ENCODE measurements at regions not wholly inside any gene's neighbourhood (a gene's known extent, or its start where the extent isn't known, plus 50 kb on each side); places are given as distances from the start of the nearest gene placed in this dataset.
"Not testable (repeated sequence)": the region's sequence is repeated elsewhere in the genome, so short reads cannot be mapped to it uniquely, and the experiment has no call there.

DNA sequence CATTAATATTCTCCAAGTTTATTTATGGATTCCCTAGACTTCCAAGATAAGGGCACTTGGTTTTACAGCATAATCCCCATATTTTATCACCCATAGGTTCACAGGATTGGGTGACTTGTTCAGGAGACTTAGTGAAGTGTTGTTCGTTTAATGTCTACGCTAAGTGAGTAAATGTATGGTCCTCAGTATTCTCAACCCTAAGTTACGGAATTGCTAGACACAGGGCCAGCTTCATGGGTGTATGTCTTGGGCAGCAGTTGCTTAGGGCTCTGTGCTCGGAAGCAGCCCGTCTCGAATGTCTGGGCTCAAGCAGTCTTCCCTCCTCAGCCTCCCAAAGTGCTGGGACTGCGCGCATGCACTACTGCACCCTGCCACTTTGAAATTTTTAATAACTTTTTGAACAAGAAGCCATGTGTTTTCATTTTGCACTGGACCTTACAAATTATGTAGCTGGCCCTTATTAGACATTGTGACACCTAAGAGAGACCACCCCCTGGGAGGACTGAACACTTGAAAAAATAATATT, 91.5 kb upstream of the ZNF217 start:
- no peak for DNase-seq

DNA sequence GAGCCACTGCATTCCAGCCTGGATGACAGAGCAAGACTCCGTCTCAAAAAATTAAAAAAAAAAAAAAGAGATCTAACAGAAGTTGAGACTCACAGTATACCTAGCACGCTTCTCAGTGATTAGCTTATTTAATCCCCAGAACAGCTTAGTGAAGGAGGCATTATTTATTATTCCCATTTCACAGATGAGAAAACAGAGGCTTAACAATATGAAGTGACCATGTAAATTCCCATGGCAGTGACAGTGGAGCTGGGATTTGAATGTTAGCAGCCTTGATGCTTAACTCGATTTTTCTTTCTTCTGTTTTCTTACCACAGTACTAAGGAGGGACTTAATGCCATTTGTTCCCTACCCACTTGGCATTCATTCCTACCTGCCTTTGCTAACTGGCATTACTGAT, 89.9 kb upstream of the ZNF217 start:
- no peak for DNase-seq

DNA sequence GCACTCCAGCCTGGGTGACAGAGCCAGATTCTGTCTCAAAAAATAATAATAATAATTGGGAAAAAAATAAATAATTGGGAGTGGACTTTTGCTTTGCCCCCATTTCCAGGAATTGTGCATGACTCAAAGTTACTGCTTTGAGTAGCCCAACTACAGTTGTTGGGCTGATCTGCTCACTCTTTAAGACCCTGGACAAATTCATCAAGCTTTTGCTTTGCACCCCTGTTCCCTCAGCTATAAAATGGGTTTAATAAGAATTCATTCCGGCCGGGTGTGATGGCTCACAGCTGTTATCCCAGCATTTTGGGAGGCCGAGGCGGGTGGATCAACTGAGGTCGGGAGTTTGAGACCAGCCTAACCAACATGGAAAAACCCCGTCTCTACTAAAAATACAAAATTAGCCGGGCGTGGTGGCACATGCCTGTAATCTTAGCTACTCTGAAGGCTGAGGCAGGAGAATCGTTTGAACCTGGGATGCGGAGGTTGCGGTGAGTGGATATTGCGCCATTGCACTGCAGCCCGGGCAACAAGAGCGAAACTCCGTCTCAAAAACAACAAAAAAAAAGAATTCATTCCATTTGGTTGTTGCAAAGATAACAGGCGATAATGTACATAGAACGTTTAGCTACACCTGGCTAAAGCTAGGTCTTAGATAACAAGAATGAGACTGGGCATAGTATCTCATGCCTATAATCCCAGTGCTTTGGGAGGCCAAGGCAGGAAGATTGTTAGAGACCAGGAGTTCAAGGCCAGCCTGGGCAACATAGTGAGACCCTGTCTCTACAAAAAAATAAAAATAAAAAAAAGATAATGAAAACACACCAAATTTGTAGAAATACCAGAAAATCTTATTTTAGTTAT, 87.9 kb upstream of the ZNF217 start:
- DNase-seq: no peak

DNA sequence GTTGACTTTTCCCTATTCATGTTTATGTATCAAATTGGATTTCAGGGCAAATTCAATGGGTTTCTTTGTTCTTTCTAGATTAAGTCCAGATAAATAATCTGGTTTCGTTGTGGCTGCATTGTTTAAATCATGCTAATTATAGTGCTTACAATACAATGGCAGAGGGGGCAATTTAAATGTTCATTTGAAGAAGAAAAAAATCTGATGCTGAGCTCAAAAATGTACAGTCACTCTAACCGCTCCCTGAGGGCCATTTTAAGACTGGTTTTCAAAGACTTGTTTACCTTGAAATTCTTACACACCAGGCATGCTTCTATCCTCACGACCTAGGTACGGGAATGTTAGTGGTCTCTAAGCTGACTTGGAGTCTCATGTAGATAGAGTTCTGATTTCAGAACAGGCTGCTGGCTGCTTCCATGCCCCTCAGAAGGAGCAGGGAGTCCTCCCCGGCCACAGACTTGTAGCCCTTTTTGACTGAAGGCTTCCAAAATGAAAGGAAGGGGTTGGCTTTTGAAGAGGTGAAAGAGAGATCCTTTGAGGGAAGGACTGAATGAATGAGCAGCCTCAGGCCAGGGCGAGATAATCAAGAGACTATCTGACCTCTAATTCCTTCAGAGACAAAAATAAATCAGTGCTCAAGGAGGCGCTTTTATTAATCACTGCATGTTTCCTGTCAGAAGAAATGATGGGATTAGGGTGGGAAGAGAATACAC, 86.1 kb upstream of the ZNF217 start:
- DNase-seq: peak; percentile 19

DNA sequence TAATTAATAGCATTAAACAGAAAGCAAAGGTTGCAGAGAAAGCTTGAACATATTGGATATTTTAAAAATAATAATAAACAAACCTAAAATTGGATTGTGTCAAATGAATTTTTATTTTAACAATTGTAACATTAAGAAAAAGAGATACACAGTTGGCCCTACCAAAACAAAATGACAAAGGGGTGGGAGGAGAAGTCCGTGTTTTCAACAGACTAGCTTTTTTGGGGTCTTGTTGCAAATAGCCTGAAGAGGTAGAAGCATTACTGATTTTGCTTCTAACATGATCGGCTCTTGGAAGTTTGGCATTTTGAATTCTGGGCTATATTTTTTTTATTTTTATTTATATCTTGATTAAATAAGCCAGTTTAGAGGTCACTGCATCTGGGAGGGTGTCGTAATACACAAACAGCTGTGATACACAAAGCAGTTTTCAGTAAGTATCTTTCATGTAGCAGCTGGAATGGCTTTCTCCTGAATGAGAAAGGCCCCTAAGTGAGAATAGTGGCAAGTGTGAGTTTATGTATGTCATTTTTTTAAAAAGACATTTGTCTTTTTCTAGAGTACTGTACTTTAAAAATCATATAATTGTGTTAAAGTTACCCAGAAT, 85.5 kb upstream of the ZNF217 start:
- DNase-seq: no peak

DNA sequence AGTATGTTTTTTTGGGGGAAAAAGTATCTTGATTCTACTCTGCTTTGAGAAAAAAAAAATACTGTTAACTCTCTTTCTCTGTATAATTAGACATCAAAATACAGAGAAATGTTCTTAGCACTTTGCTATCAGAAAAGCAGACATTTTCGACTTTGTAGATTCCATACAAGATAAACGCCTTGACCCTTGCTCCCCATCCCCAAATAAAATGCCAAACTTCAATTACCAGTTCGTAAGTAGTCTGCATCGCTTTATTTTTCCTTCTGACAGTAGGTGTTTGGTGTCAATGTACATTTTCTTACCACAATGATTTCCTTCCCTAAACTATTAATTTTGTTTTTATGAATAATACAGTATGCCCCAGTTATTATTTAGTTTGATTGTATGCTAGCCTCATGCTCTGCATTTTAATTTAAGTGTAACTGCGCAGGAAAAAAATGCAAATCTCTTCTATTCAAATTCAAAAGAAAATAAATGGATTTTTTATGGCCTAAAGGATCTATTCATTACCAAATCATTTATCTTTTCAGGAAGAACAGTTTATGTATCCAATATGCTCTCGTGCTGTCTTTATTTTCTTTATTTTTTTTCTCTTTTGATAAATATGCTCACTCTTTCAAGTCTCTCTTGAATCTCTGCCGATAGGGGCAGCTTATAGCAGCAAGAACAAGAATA, 84.8 kb upstream of the ZNF217 start:
- DNase-seq: no peak

DNA sequence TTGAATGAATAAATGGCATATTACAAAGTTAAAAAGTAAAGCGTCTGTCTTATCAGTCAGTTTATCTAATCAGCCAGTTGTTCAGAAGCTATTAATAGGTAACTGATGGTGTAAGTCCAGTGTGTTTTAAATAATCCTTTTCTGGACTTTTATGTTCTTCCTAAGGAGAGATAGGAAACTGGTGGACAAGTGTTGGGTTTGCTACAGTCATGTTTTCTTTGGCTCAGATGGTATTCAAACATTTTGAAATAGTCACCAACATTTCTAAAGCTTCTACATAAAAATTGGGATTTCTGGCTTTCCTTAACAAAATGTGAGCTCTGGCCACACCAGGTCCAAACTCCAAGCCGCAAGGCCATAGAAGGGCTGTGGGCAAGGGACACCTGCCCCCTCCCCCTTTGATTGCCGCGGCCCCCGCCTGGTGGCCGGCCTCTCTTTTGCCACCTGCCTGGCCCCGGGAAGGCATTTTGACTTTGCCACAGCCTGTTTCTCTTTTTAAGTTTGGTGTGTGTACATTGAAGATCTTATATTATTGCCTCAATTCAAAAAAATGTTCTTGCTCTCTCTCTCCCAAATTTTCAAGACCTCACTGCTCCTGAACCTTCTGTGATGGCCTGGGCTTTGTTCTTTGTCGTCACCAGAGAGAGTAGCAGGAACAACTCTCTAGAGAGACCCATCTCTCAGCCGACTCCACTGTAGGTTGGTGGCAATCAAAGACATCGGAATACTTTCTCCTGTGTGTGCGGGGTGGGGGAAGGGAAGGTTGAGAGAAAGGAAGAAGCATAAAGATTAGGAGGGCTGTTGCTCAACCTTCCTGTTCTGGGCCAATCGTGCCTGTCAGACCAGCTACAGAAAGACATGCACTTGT, 84.0 kb upstream of the ZNF217 start:
- DNase-seq: no peak

DNA sequence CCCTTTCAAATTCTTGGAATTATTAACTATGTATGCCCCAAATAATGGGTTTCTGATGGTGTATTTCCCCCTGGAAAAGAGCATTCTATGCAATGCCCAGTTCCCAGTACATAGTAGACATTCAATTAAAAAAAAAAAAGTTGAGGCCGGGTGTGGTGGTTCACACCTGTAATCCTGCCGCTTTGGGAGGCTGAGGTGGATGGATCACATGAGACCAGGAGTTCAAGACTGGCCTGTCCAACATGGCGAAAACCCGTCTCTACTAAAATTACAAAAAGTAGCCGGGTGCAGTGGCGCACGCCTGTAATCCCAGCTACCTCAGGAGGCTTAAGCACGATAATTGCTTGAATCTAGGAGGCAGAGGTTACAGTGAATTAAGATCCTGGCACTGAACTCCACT, 83.3 kb upstream of the ZNF217 start:
- DNase-seq: no peak

DNA sequence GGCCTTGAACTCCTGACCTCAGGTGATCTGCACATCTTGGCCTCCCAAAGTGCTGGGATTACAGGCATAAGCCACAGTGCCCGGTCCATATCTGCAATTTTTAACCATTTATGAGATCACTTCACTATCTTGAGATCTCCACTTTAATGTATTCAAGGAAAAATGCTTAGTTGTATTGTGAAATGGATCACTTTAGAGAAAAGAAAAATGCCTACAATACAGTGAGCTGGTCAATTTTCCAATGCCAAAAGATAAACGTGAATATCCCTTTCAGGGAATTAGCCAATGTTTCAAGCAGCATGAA, 82.8 kb upstream of the ZNF217 start:
- no peak for DNase-seq

DNA sequence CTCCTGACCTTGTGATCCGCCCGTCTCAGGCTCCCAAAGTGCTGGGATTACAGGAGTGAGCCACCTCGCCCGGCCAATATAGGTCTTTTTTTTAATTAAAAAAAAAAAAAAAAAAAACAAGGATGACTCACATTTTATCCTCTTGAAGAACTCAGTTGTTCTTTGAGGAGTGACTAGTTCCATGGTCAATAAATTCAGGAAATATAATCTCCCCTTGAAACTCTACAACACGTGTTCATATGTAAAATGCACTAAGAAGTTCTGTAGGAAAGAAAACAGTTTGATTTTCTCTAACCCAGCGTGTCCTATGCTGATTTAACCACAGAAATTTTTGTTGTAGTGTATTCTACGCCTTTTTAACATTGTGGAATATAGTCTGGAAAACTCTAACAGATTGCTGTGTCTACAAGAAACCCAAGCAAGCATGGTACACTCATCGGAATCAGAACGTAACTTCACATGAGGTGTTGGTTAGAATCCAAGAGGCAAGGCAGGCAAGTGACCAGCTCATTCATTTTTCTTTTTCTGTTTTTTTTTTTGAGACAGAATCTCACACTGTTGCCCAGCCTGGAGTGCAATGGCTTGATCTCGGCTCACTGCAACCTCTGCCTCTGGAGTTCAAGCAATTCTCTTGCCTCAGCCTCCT, 79.0 kb upstream of the ZNF217 start:
- no peak for DNase-seq

DNA sequence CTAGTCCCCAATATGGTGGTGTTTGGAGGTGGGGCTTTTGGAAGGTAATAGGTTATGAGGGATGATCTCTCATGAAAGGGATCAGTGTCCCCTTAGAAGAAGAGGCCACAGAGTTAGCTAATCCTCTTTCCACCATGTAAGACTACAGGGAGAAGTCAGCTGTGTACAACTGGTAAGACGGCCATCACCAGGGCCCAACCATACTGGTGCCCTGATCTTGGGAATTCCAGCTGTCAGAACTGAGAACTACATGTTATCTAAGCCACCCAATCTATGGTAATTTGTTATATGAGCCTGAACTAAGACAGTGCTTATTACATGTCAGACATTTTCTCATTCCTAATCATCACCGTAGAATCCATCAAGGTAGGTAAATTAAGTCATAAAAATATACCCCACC, 77.7 kb upstream of the ZNF217 start:
- DNase-seq: no peak

DNA sequence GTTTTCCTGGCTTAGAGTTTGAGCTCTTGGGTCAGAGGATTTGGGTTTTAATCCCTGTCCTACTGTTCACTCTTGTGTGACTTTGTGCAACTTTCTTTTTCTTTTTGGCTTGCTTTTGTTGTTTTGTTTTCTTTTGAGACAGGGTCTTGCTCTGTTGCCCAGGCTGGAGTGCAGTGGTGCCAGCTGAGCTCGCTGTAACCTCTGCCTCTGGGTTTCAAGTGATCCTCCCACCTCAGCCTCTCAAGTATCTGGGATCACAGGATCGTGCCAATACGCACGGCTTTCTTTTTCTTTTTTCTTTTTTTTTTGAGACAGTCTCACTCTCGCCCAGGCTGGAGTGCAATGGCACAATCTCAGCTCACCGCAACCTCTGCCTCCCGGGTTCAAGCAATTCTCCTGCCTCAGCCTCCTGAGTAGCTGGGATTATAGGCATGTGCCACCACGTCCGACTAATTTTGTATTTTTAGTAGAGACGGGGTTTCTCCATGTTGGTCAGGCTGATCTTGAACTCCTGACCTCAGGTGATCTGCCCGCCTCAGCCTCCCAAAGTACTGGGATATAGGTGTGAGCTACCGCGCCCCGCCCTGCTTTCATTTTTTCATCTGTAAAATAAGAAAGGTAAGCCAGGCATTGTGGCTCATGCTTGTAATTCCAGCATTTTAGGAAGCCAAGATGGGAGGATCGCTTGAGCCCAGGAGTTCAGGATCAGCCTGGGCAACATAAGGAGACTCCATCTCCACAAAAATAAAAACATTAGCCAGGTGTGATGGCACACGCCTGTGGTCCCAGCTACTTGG, 76.1 kb upstream of the ZNF217 start:
- DNase-seq: not testable (repeated sequence)

DNA sequence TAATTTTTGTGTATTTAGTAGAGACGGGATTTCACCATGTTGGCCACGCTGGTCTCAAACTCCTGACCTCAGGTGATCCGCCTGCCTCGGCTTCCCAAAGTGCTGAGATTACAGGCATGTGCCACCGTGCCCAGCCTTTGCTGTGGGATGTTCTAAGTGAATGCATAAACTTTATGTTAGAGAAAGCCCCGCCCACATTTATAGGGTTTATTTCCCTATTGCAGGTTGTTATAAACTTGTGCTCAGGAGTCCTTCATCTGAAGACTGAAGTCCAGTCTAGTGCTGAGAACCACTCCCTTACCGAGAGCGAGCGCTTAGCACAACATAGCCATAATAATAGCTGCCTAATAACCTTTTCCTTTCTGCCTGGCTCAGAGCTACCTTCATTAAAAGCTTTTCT, 75.4 kb upstream of the ZNF217 start:
- DNase-seq: no peak

DNA sequence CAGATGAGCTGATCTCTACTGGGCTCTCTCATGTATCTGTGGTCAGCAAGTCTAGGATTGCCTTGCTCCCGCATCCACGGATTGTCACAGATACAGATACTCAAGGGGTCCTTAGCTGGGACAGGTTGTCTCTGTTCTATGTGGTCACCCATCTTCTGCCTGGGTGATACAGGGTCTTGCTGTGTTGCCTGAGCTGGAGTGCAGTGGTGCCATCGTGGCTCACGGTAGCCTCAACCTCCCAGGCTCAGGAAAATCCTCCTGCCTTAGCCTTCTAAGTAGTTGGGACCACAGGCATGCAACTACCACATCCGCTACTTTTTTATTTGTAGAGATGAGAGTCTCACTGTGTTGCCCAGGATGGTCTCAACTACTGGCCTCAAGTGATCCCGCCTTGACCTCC, 72.5 kb upstream of the ZNF217 start:
- no peak for DNase-seq

DNA sequence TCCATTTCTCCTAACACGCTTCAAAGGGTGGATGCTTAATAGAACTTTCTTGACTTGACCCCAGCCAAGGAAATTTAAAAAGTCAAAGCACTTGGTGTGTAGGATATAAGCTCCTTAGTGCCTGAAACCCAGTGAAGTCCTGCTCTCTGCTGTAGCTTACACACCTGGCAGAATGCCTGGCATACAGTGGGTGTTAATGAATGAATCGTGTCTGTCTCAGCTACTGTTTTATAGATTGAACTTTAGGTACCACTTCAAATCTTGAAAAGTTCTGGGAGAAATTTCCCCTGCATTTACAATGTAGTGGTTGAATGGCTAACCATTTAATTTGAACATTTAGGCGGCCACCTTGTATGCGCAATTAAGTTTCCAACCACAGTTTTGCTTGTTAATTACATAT, 70.5 kb upstream of the ZNF217 start:
- peak; percentile 71 for DNase-seq

DNA sequence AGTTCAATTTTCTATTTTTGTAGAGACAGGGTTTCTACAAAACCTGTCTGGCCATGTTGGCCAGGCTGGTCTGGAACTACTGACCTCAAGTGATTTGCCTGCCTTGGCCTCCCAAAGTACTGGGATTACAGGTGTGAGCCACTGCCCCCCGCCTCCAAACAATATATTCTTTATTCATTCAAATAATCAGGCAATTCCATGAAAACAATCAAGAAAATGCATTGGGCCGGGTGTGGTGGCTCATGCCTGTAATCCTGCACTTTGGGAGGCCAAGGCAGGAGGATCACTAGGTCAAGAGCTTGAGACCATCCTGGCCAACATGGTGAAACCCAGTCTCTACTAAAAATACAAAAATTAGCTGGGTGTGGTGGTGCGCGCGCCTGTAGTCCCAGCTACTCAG, 69.9 kb upstream of the ZNF217 start:
- not testable (repeated sequence) for DNase-seq

DNA sequence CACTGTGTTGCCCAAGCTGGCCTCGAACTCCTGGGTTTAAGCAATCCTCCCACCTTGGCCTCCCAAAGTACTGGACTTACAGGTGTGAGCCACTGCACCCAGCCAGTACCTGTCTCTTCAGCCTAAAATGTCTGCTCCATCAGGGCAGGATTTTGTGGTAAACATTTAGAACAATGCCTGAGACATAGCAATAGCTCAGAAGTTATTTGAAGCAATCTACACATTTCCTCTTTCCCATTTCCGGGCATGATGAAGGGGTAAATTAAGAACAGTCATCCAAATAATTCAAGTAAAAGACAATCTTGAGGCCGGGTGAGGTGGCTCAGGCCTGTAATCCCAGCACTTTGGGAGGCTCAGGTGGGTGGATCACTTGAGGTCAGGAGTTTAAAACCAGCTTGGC, 69.0 kb upstream of the ZNF217 start:
- DNase-seq: no peak

DNA sequence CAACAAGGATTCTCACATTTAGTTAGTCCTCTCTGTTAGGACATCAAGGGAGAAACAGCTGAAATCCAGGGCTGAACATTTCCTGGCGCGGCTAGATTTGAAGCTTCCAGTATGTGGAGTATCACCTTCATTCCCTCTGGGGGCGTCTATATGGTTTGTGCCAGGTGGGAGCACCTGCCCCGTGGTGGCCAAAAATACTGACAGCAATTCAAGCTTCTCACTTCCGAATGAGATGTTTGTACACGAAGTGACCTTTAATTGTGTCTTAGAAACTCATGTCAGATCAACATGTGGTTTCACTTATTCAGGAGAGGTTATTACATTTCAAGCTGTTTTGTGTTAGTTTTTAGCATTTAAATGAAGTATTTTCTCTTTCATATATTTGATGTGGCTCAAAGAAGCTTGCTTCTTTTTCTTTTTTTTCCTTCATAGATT, 67.3 kb upstream of the ZNF217 start:
- DNase-seq: no peak

DNA sequence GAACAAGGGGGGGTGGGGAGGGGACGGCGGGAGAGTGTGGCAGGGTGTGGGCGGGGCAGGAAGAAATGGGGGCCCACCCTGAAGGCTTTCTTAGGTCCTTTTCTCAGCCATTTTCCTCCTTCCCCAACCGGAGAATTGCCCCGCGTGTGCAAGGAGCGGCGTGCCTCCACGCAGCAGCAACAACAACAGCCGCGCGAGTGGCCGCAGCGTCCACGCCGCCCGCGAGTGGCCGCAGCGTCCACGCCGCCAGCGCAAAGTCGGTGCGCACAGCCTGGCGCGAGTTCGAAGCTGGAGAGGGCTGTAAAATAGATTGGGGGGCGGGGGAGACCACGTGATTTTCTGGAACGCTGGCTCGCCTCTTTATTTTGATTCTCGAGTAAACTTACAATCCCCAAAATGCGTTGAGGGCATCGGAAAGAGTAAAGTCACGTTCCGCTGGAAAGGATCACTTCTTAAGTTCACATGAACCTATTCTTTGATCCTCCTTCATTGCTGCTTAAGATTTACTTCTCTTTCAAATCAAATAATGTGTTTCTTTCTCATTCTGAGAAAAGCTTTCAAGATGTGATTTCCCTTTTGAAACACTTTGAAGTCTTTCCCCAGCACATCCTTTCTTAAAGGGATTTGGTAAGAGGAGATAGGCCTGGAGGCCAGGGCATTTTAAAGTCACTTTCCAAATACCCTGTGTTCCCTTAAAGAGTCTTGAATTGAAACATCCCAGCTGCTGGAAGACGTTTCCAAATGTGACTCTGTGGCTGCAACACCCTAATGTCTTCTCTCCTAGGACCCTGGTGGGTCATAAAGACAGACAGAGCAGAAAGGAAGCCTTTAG, 66.7 kb upstream of the ZNF217 start:
- no peak for DNase-seq

DNA sequence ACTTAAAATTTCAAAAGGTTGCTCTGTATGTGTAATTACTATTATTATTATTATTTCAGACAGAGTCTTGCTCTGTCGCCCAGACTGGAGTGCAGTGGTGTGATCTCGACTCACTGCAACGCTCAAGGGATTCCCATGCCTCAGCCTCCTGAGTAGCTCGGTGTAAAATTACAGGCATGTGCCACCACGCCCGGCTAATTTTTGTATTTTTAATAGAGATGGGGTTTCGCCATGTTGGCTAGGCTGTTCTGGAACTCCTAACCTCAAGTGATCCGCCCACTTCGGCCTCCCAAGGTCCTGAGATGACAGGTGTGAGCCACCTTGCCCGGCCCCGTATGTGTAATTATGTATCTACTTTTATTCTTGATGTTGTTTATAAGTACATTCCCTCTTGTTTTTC, 65.3 kb upstream of the ZNF217 start:
- peak; percentile 89 for DNase-seq

All from NCI-H2171 treated with DMSO at 0.1 percent for 48 hours (cell line).